Limb (tissue), 2 donors: ENCODE measurements at regions not wholly inside any gene's neighbourhood (a gene's known extent, or its start where the extent isn't known, plus 50 kb on each side); places are given as distances from the start of the nearest gene placed in this dataset.
"Not testable (repeated sequence)": the region's sequence is repeated elsewhere in the genome, so short reads cannot be mapped to it uniquely, and the experiment has no call there.

Source experiments
- DNase-seq, 2 donors: peaks; one replicate each; pipeline ENCODE4 v3.0.0-alpha.2; 2016; ENCODE audit errors: extremely low spot score in 2 of 2

DNA sequence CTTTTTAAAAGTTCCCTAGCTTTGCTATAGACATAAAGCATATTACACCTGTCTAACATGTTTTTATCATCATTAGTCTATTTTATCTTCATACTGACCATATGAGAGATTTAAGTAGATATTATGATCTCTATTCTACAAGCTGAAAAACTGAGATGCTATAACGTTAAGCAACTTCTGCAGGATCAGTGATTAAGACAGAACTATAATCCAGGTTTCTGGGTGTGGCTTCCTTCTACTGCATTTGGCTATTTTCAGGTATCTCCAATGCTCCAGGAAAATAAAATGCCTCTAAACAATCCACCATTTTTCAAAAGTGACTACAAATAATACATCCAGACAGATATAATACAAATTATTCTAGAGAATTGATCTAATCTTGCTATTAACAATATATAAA, 53.4 kb downstream of the RGS2 start:
- no peak for DNase-seq

DNA sequence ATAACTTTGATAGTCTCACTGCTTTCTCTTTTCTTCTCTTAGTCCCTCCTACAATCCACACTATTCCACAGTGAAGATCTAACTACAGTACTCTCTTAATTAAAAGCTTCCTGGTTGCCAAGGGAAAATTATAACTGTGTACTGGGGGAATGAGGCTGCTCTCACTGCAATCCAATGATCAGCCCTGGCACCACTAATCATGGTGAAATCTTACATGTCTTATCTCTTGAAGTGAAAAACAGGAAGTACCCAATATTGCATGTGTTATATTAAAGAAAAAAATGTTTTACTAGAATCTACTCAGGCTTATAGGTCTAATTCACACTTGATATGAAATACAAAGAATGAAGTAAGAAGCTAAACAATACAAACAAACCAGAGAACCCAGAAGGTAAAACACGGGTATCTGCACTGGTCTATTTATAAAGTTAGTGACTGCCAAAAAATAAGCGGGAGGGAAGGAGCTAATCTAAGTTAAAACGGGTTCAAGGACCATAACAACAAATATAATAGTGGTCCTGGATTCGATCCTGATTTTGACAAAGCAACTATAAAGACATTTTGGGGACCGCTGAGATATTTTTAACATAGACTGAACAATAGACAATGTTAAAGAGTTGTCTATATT, 57.5 kb downstream of the RGS2 start:
- DNase-seq: no peak

DNA sequence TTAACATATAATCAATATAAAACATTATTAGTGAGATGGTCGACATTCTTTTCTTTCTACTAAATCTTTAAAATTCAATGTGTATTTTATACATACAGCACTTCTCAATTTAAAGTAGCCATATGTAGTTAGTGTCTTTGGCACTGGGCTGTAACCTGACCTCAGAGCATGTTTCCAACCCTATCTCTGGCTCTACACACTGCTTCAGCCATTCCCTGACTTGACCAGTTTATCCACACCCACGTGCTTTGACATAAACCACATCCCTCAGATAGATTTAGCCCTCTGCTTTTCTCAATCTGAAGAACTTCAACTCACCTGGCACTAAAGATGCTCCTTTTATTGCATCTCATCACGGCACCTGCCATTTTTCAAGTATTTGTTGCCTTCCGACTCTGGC, 58.3 kb downstream of the RGS2 start:
- no peak for DNase-seq

DNA sequence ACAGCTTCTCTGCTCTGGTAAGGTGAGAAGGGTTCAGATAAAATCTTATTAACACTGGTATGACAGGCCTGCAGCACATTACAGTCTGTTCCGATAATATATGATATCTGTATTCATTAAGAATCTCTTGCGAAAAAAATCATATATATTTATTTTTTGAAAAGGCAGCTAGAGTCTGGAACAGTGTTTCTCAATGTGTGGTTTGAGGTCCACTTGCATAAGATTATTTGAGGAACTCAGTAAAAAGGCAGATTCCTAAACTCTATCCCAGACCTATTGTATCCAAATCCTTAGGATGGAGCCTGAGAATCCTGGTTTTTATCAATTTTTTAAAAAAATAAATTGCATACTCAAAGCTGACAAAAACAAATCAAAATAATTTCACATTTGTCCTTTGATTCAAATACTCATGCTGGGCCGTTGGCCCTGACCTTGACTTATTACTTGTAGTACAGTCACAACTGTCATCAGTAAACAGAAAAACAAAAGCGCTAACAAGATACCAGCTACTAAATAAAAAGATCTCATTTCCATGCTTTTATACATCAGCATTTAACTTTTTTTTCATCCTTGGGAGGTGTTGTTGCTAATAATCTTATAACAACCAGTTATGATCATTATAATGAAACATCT, 60.6 kb downstream of the RGS2 start:
- DNase-seq: no peak

DNA sequence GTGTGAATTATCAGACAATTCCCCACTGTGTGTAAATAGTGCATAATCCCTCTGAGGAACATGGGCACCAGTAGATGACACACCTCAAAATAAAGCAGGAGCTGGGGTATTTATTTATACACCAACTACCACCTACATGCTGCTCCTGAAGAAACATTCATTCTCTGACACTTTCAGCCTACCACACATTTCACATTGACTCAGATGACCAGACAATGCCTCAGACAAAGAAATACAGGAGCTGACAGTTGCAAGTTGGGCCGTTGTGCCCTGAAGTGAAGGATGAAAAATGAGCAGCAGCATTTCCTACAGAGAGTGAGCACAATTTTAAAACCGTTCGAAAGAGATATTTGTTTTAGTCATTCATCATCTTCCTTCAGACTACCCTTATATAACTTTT, 63.2 kb downstream of the RGS2 start:
- DNase-seq: no peak

DNA sequence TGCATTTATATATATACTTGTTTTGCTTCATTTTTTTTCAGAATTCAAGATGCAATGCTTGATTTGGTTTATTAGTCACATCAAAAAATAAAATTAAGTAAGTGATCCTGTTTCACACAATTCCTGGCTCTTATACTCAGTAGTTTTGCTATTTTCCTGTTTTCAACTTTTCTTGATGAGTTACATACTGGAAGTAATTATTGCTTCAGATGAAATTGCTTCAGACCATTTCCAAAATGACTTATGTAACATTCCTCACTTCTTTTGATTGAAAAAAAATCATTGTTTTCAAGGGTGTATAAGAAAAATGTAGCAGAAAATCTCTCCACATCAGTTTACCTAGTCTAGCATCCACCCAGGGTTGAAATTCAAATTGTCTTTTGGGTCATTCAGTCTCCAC, 65.0 kb downstream of the RGS2 start:
- no peak for DNase-seq

DNA sequence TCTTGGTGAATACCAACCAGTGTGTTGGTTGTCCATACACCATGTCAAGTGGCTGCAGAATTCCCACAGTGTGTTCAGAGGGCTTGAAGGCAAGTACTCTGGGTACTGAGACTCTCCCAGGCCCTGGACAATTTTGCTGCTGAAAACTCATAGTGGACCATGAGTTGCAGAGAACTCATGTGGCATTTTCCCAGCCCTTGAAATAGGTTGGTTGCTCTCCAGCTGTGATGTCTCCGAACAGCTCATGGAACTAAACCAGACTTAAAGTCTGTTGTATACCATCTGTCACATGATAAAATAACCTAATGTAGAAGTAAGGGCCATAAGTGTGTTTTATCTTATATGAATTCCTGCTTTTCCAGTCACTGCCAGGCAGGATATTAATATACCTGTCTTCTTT, 67.8 kb downstream of the RGS2 start:
- DNase-seq: no peak

DNA sequence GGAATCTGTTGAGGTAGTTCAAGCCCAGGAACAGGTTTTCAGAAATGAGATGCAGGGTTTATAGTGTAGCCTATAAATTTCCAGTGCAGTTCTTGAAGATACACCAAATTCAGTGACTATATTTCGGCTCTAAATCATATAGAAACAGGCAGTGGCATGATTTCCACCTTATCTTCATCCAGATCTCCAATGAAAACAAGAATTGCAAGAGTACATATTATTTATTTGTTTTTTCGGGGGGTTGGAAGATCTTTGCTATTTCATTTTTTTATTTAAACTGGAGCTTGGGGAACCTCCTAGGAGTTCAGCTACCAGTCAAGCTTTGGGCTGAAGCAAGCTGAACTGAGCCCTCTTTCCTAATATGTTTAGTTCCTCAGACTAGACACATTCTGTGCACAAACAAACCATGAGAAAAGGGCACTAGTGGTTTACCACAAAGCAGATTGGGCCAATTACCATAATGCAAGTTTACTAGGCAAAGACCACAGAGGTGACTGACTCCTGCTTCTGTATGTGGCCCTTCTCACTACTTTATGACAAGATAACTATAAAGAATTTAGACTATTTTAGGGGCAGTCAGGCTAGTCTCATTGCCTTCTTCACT, 68.5 kb downstream of the RGS2 start:
- DNase-seq: no peak

DNA sequence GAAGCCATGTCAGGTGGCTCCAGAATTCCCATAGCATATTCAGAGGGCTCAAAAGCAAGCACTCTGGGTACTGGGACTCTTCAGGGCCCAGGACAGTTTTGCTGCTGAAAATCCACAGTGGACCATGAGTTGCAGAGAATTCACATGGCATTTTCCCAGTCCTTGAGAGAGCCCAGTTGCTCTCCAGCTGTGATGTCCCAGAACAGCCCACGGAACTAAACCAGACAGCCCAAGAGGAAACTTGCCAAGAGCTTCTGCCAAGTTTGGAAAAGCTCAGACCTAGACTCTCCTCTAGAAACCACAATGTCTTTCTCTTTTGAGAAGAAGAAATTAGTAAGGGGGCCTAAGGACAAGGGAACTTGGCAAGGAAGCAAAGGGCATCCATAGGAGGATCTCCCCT, 69.4 kb downstream of the RGS2 start:
- peak in 1 of 2 donors; percentile 24 for DNase-seq

DNA sequence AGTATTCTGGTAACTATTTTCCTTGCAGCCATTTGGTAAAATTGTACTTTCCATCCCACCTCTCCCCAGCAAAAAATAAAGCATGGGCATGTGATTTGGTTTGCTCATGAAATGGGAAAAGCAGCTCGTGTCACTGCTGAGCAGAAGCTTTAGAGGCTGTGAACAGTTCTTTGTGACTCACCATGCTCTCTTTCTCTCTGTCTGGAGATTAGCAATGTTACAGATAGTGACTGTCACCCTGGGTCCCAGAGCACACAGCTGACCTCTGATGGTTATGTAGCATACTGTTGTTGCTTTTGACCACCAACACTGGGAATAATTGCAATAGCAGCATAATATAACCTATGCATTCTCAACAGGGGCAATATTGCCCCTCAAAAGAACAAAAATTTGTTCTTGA, 70.6 kb downstream of the RGS2 start:
- no peak for DNase-seq

DNA sequence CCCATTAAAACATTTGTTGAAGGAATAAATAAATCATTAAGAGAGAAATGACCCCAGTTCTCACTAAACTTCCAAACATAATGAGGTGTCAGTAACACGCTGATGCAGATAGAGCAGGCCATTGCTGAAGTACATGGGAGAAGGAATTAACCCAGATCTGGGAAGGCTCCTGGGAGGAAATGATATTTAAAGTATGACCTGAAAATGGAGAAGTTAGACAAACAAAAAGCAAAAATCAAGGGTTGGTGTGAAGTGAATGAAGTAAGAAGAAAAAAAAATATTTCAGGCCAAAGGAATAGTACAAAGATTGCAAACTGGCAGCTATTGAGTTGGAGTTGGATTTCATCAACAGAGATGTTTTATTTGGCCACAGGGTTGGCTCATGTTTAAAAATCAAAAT, 71.4 kb downstream of the RGS2 start:
- no peak for DNase-seq

DNA sequence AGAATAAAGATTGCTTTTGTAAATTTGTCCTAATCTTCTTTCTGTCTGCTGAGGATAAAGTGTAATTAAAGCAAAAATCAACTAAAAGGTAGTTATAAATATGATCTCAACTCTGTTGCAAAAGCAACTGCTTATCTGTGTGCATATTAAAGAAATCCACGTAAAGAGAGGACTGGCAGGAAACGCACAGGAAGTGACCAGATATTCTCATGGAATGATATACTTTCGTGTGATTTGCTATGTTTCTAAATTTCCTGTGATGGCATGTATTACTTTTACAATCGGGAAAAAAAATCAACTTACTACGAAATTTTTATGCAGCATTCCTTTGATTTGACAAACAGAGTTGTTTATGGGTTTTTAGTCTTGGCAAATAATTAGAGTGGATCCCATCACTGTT, 75.4 kb downstream of the RGS2 start:
- DNase-seq: no peak

DNA sequence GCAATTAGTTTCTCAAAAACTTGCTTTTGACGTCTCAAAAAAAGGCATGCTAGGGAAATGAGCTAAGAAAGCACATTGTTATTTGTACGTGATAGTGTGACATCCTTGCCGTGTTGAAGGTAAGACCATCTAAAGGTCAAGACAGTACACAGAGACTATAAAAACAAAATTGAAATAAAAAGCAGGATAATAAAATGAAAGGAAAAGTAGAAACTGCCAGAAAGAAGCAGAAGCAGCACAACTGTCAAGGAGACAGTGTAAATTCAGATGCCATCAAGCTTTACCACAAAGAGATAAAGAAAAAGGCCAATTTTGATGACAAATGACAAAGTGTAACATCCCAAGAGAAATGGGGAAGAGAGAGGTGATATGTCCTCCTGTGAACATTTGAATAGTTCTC, 76.5 kb downstream of the RGS2 start:
- not testable (repeated sequence) for DNase-seq

DNA sequence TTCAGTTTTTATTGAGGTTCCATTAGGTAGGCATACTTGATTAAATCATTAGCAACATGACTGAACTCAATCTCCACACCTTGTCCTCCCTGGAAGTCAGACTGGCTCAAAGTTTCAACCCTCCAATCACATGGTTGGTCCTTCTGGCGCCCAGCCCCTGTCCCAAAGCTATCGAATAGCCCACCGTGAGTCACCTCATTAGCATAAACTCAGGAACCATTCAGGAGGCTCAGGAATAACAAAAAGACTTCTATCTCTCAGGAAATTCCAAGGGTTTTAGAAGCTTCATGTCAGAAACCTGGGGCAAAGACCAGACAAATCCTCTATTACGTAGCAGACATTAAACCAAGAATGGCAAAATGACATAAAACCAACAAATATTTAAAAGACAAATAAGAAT, 78.6 kb downstream of the RGS2 start:
- no peak for DNase-seq

DNA sequence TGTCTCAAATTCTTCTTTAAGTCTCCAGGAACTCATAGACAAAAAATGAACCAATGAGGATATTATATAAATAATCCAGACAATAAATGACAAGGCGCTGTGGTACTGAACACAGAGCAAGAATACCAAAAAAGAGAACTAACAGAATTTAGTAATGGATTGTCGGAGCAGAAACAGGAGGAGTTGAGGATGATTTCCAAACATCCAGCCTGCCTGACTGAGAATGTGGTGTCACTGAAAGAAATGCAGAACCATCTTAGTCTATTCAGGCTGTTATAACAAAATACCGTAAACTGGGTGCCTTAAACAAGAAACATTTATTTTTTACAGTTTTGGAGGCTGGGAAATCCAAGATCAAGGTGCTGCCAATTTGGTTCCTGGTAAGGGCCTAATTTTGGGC, 79.7 kb downstream of the RGS2 start:
- no peak for DNase-seq

DNA sequence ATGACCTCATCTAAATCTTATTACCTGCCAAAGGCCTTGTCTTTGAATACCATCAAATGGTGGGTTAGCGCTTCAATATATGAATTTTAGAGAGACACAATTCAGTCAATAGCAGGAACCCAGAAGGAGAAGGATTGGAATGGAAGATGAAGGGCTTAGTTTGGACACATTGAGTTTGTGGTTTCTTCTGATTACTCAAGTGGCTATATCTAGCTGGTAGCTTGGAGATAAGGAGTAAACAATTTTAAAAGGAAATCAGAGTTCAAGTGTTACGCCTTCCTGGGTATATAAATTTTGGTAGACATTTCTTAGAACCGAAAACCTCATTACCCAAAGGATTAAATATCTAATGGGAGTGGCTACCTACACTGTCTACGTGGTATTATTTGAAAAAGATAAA, 80.2 kb downstream of the RGS2 start:
- DNase-seq: no peak

DNA sequence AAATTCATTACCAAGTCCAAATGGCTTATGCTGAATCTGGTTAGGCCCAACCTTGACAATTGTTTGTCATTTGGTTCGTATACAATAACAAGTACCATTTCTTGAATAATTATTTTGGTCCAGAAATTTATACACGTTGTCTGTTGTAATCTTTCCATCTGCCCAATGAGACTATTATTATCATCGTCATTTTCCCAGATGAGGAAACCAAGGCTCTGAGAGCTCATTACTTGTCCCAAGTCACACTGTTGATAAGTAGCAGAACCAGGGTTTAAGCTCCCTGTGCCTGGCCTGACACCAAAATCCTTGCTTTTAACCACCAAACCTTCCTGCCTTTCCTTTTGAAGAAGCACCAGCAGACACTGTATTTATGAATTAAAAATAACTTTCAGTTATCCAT, 81.3 kb downstream of the RGS2 start:
- DNase-seq: no peak

DNA sequence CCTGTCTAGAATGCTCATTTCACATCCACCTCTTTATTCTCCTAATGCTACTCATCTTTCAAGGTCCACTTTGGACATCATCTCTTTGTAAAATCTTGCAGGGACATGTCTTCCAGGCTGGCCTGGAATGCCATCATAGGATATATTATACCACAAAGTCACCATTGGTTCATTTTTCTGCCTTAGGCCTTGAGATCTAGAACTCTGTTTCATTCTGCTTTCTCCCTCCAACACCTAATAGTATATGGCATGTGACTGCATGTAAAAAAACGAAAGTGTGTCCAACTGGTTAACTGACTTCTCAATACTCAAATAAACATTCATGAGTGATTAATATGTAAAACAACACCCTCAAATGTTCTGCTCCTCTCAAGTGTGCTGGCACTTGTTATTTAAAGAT, 84.1 kb downstream of the RGS2 start:
- DNase-seq: no peak

DNA sequence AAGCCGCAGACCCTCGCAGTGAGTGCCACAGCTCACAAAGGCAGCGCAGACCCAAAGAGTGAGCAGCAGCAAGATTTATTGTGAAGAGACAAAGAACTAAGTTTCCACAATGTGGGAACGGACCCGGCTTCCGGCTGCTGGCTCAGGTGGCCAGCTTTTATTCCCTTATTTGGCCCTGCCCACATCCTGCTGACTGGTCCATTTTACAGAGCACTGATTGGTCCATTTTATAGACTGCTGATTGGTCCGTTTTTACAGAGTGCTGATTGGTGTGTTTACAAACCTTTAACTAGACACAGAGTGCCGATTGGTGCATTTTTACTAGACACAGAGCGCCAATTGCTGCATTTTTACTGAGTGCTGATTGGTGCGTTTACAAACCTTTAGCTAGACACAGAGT, 86.6 kb downstream of the RGS2 start:
- not testable (repeated sequence) for DNase-seq

DNA sequence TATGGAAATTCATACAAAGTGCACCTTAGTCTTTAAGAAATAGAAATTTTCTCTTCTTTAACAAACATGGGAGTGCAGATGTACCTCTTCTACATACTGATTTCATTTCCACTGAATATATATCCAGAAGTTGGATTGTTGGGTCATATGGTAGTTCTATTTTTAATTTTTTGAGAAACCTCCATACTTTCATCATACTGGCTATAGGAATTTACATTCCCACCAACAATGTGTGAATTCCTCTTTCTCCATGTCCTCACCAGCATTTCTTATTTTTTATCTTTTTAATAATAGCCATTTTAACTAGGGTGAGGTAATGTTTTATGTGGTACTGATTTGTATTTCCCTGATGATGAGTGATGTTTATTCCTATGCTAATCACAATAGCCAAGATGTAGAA, 87.5 kb downstream of the RGS2 start:
- DNase-seq: no peak

DNA sequence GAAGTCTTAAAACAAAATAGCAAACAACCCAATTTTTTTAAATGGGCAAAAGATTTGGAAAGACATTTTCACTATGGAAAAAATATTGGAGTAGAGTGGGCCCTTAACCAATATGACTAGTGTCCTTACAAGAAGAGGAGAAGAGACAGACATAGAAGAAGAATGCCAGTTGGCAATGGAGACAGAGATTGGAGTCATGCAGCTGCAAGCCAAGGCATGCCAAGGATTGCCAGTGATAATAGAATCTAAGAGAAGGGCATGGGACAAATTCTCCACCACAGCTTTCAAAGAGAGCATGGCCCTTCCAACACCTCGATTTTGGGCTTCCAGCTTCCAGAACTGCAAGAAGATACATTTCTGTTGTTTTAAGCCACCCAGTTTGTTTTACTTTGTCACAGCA, 92.7 kb downstream of the RGS2 start:
- no peak for DNase-seq

DNA sequence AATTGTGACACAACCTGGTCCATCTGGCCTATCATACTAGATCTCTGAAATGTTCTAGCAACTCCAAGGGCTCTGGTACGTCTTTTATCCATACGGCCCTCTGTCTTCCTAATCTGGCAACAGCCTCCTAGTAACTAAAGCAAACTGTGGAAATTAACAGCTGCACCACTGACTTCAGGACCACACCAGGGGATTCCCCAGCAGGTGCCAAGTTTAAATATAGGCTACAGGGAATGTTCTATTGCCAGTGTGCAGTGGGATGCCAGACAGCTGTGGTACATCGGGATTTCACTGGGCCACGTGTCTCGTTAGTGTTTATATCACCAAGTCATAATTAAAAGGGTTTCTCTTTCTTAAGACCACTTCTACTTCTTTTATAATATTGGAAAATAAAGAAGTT, 94.3 kb downstream of the RGS2 start:
- peak; percentile 41 to 76 for DNase-seq

DNA sequence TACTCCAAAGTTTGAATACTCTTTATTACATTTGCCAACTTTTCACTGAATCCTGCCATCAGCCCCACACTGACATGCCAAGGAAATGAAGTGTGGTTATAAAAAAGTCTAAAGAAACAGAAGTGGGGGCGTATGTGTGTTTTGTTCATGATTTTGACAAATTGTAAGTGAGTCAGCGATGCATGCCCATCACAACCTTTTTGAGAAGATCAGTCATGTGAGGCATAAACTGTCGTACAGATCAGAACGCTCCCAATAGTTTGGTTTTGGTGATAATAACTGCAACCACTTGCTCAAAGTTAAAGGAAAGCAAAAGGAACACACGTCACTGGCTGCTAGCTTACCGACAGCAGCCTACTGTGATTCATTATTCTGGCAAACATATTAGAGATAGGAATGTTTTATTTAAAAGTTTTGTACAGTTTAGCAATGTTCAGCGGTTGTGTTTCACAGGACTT, 95.6 kb downstream of the RGS2 start:
- DNase-seq: peak in 1 of 2 donors; percentile 26
